Activated CD8-positive, alpha-beta memory T cell treated with anti-CD3 and anti-CD28 coated beads for 24 hours (primary cell): ENCODE measurements at regions not wholly inside any gene's neighbourhood (a gene's known extent, or its start where the extent isn't known, plus 50 kb on each side); places are given as distances from the start of the nearest gene placed in this dataset.

Experiments used
- DNase-seq: peaks from one replicate; pipeline ENCODE4 v3.0.0-alpha.2; 2020

DNA sequence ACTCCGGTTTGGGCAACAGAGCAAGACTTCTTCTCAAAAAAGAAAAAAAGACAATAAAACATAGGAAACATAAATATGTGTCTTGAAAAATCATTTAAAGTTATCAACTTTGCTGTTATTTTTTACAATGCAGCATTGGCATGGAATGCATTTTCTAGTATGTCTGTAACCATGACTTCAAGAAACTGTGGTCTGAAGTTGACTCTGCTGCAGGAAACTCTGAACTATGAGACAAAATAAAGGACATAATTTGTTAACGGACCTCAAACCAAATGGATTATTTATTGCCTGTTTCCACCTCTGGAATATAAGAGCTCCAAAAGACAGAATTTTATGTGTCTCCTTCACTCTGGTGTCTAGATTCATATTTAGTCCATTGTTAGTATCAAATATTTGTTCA is 79.1 kb downstream of the TRIB2 start:
- DNase-seq = no peak

- no peak for DNase-seq
Measured at GRCh38 chr2:12796657-12797056, 79.9 kb downstream of the TRIB2 start.

DNA sequence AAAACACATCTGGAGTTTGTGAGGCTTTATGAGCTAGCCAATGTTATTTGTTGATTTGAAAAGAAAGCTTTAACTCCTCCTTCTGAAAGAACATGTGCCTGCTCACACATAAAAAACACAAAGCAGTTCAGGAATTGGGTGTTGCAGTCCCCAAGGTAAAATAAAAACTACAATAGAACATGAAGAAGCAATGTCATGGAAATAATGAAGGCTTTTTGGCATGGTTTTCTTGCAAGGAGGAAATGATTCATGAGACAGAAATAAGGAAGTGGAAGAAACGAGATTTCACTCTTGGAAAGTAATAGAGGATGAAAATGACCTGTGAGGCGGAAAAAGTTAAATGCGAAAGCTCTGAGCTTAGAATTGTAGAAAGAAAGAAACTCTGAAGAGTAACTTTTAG is 81.1 kb downstream of the TRIB2 start:
- no peak for DNase-seq

DNA sequence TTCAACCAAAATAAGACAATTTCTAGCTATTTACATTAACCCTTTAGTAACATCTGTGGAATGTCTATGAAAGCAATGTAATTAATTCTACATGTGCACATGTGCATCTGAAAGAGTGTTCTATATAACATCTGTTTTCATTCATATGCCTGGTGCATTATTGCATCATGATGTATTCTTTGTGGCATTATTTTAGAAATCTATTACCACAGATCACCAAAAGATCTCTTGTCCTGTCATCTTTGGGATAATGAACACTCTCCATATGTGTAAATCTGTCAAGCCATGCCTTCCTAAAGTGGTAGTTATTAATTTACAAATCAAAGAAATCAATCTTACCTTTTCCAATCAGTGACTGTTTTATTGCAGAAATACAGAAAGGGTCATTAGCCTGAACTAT is 86.9 kb downstream of the TRIB2 start:
- no peak for DNase-seq

DNA sequence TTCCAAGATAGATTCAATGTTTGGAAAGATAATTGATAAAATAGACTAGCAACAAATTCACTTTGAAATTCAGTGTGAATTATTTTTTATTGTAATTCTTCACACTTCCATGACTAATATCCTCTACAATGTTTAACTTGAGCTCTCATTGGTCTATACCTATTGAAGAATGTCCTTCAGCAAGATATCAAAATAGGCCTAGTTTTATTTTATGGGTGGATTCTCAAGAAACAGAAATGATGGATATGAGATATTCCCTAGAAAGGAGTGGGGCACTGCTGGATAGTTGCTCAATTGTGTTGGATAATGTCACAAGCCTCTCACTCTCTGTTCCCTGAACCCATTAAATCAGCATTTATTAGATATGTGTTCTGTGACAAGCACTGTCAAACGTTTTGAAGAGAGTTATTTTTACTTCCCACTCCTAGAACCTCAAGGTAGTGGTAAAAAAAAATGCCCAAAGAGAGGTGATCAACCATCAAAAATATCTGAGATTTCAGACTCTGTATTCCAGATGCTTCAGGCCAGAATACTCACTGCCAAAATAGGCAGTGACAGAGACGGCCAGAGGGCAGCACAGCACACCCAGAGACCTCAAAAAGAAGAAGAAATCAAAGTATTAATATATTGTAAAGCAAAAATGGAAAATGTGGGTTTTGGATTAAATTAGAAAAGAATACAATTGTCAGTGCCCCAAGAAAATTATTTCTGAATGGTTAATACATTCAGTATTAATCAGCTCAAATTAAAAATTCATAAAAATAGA is 87.5 kb downstream of the TRIB2 start:
- no peak for DNase-seq

GRCh38 chr2:12805033-12805432 is 88.3 kb downstream of the TRIB2 start:
- DNase-seq = no peak

DNA sequence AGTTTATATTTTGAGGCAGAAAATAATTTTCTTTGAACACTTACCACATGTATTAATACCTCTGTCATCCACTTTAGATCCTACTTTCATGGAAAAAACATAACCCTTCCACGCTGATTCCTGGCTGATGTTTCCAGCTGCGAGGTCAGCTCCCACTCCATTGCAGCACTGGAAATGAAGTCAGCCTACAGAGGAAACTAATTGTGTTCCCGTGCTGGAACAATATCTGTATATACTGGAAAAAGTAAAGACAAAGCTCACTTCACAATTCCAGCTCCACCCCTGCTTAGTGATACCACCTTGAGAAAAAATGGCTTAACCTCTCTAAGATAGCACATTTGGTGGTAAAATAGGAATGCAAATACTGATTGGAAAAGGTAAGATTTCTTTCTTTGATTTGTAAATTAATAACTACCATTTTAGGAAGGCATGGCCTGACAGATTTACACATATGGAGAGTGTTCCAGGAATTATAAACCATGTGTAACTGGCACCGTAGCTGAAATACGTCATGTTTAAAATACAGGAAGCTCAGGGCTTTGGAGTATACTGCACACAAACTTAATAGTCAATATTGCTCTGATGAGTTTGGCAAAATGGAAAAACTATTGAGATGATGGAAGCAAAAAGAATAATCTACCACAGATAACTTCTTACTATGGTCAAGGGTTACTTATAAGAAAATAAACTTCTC is 90.0 kb downstream of the TRIB2 start:
- DNase-seq = no peak

DNA sequence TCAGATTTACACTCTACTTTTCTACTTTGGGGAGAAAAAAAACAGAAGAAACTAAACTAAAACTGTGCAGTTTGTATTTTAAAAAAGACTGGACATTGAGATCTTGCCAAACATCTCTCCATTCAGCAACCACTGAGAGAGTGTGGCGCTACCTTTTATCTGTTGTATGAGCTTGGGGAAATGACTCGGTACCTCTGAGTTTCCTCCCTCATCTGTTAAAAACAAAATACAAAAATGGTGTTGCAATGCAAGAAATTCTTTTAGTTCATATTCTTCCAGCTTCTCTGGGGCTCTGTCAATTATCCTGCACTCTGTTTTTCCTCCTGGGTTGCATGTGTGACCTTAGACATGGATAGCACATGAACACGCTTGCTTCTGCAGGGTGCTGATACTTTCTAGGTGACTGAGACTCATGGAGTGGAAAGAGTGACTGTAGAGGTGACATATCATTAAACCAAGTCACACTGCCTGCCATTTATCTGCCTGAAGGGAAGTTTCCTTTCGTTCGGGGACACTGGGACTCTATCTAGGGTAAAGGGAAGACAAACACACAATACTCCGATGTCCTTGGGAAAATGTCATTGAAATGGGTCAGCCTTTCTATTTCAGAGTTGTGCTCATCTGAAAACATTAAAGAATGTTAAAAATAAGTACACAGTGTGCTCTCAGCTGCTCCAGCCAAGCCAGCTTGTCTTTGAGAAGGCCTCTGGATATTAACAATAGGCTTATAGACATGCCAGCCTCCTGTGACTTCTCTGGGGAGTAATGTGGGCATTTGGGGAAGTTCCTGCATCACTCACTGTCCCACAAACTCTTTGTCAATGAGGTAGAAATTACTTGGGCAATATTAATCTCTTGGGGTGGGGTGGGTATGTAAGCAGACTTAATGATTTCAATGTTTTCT is 91.4 kb downstream of the TRIB2 start:
- no peak for DNase-seq

GRCh38 chr2:12809526-12809925 is 92.8 kb downstream of the TRIB2 start:
- no peak for DNase-seq

DNA sequence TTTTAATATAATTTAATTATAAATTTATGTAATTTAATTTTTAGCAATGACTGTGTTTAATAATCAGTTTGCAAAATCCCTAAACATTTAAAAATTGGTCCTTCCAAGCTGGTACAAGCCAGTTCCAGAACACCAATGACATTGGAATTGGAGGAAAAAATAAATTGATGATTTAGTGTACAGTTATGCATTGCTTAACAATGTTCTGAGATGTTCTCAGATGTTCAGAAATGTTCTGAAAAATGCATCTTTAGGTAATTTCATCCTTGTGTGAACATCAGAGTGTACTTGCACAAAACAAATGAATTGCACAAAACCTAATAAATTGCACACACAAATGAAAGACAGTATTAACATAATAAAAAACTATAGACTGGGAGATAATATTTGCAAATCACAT is 95.2 kb downstream of the TRIB2 start:
- no peak for DNase-seq

- no peak for DNase-seq
Measured at GRCh38 chr2:12813166-12813565, 96.4 kb downstream of the TRIB2 start.

- DNase-seq = no peak
Measured at GRCh38 chr2:12816379-12817306, 99.9 kb downstream of the TRIB2 start.

- no peak for DNase-seq
Measured at GRCh38 chr2:12817870-12818269, 101.1 kb downstream of the TRIB2 start.

DNA sequence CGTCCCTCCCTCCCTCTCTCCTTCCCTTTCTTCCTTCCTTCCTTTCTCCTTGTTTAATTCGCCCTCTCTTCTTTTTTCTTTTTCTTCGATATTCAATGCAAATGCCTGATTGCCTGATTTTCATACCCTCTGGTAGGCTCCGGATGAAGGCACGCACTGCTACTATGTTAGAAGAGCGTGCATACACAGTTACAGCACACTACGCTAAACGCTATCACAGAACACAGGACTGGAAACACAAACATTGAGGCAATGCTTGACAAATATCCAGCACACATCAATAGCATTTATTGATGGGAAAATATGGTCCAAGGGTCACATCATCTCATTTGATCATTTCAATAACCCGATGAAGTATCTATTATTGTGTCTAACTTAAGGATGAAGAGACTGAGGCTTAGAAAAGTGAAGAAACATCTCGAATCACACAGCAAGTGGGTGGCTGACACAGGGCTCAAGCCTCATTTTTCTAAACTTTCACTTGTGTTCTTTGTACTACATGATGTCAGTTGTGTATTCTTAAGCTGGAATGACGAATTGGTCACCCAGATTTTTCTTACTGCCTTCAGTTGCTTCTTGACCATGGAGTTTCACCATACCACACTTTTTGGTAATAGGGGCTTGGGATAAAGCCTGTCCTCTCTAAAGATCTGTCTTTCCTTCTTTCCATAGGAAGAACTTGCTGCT is 101.8 kb downstream of the TRIB2 start:
- DNase-seq = no peak

DNA sequence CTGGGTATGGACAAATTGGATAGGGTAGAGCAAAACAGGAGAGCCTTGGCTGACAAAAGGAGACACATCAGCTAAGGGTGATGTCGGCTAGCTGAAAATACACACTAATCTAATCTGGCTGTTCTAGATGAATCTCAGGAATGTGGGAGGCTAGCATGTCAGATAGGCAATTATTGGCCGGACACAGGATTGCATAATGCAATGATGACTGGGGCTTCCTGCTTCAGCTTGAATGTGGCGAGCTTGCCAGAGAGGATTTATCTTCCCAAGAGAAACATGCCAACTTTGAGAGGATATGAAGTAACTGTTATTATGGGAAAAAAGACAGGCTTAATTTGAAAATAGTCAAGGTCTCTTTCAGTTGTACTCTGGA is 102.4 kb downstream of the TRIB2 start:
- DNase-seq = no peak

GRCh38 chr2:12819721-12820120 is 103.0 kb downstream of the TRIB2 start:
- DNase-seq = no peak

GRCh38 chr2:12821656-12822055 is 104.9 kb downstream of the TRIB2 start:
- DNase-seq = no peak

GRCh38 chr2:12824351-12824777 is 107.6 kb downstream of the TRIB2 start:
- no peak for DNase-seq

DNA sequence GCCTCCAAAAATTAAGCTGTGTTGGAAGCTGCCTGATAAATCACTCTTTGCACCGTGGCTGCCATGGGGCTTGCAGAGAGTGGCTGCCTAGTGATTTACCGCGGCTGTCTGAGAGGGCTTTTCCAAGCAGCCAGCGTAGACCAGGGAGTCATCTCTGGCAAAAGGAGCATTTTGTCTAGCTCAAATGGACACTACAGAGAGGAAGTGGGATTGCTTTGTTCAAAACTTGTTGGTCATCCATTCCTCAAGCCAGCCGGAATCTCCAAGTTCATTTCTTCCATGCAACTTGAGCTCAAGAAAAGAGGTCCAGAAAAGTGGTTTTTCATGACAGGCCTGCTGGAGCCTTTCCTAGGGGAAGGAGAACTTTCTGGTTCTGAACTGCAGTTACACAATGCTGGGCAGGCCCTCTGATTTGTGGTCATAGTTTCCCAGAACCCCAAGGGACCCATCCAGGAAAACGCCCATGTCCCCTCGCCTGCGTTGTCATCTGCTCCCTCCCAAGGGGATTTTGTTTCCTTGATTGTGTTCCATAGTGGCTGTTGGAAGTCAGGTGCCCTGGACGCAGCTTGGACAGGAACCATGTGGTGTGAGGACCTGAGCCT is 108.1 kb downstream of the TRIB2 start:
- DNase-seq = no peak

- DNase-seq = no peak
Measured at GRCh38 chr2:12826781-12827180, 110.0 kb downstream of the TRIB2 start.

DNA sequence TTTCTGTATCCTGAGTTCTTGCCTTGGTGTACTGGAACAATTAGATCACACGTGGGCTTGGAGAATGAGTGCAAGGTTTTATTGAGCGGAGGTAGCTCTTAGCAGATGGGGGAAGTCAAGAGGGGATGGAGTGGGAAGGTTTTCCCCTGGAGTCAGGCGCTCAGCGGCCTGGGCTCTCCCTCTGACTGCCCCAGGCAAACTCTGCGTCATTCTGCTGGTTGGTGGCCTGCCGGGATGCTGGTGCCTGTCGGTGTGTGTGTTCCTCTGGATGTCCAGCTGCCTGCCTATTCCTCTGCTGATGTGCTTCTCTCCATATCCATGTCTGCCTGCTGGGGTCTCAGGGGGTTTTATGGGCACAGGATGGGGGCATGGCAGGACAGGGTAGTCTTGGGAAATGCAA is 111.0 kb downstream of the TRIB2 start:
- DNase-seq = no peak
